ENCODE measurements at regions not wholly inside any gene's neighbourhood (a gene's known extent, or its start where the extent isn't known, plus 50 kb on each side); places are given as distances from the start of the nearest gene placed in this dataset.

GRCh38 chr20:24366336-24367004 is 103.0 kb upstream of the SYNDIG1 start:
- Histone ChIP-seq H3K14ac (ENCODE audit: low read length) (no peak overlapping the region), H2BK5ac (ENCODE audit: low read depth, low read length, poor library complexity) (no peak overlapping the region), H2BK120ac (ENCODE audit: insufficient read depth, low read length, poor library complexity) (no peak overlapping the region), H2AFZ (ENCODE audit: insufficient read depth, low read length, poor library complexity) (no peak overlapping the region), H3K27ac (ENCODE audit: low read depth, low read length) (no peak overlapping the region), H3K4me2 (ENCODE audit: low read length) (no peak overlapping the region), H2BK12ac (ENCODE audit: low read length) (no peak overlapping the region), H3K9me3 (ENCODE audit: insufficient read depth, low read depth, low read length) (peaks cover 7% of the 10 kb centered on the region), H4K12ac (ENCODE audit: low read depth, low read length) (no peak overlapping the region), H3K9ac (ENCODE audit: low read length) (no peak overlapping the region), H3K79me2 (ENCODE audit: control insufficient read depth, insufficient read depth, low read length, poor library complexity) (no peaks in the 10 kb centered on the region), H3K23ac (ENCODE audit: low read length) (no peak overlapping the region), H3K36me3 (ENCODE audit: control insufficient read depth in 1 of 2, insufficient read depth in 2 of 2, low read length in 2 of 2) (no peaks in the 10 kb centered on the region), H2AK5ac (ENCODE audit: low read length) (no peak overlapping the region), H3K4me3 (ENCODE audit: low read depth, low read length) (no peak overlapping the region), H3K4me1 (ENCODE audit: control insufficient read depth in 1 of 2, insufficient read depth in 2 of 2, low read length in 2 of 2) (no peaks in the 10 kb centered on the region), H4K8ac (ENCODE audit: low read depth, low read length) (no peak overlapping the region), H3K18ac (ENCODE audit: low read length) (no peak overlapping the region), H4K91ac (ENCODE audit: low read depth, low read length) (no peak overlapping the region), H3K79me1 (ENCODE audit: low read length) (no peaks in the 10 kb centered on the region), H3K4ac (ENCODE audit: low read depth, low read length) (no peak overlapping the region), H3K27me3 (ENCODE audit: insufficient read depth, low read length) (no peaks in the 10 kb centered on the region)
- no CpG with 5 or more reads among the region's 16 CpGs for WGBS (ENCODE audit: extremely low coverage, insufficient coverage, insufficient read length)
- peak in 1 of 2 donors; percentile 10 for DNase-seq

- no peak overlapping the region for H4K8ac ChIP-seq (ENCODE audit: low read depth, low read length)
- no peak overlapping the region for H3K18ac ChIP-seq (ENCODE audit: low read length)
- no peak overlapping the region for H3K9ac ChIP-seq (ENCODE audit: low read length)
- no peak overlapping the region for H3K4me3 ChIP-seq (ENCODE audit: low read depth, low read length)
- H2BK5ac ChIP-seq (ENCODE audit: low read depth, low read length, poor library complexity), result no peak overlapping the region
- H2BK12ac ChIP-seq (ENCODE audit: low read length), result no peak overlapping the region
- no peak overlapping the region for H2AFZ ChIP-seq (ENCODE audit: insufficient read depth, low read length, poor library complexity)
- H3K9me3 ChIP-seq (ENCODE audit: insufficient read depth, low read depth, low read length), result peaks cover 7% of the 10 kb centered on the region
- no peak overlapping the region for H4K12ac ChIP-seq (ENCODE audit: low read depth, low read length)
- H3K4me1 ChIP-seq (ENCODE audit: control insufficient read depth in 1 of 2, insufficient read depth in 2 of 2, low read length in 2 of 2), result no peaks in the 10 kb centered on the region
- no peaks in the 10 kb centered on the region for H3K36me3 ChIP-seq (ENCODE audit: control insufficient read depth in 1 of 2, insufficient read depth in 2 of 2, low read length in 2 of 2)
- no peak overlapping the region for H2AK5ac ChIP-seq (ENCODE audit: low read length)
- no peak overlapping the region for H3K4me2 ChIP-seq (ENCODE audit: low read length)
- H3K79me2 ChIP-seq (ENCODE audit: control insufficient read depth, insufficient read depth, low read length, poor library complexity), result no peaks in the 10 kb centered on the region
- no peaks in the 10 kb centered on the region for H3K79me1 ChIP-seq (ENCODE audit: low read length)
- no peak overlapping the region for H4K91ac ChIP-seq (ENCODE audit: low read depth, low read length)
- H2BK120ac ChIP-seq (ENCODE audit: insufficient read depth, low read length, poor library complexity), result no peak overlapping the region
- H3K14ac ChIP-seq (ENCODE audit: low read length), result no peak overlapping the region
- H3K27me3 ChIP-seq (ENCODE audit: insufficient read depth, low read length), result no peaks in the 10 kb centered on the region
- no CpG with 5 or more reads among the region's 3 CpGs for WGBS (ENCODE audit: extremely low coverage, insufficient coverage, insufficient read length)
- H3K4ac ChIP-seq (ENCODE audit: low read depth, low read length), result no peak overlapping the region
- no peak for DNase-seq
- H3K23ac ChIP-seq (ENCODE audit: low read length), result no peak overlapping the region
- no peak overlapping the region for H3K27ac ChIP-seq (ENCODE audit: low read depth, low read length)
Observed at GRCh38 chr20:24365670-24366069, 103.8 kb upstream of the SYNDIG1 start.

GRCh38 chr20:24364482-24364881 is 104.9 kb upstream of the SYNDIG1 start:
- Histone ChIP-seq H2BK12ac (ENCODE audit: low read length) (no peak overlapping the region), H3K27ac (ENCODE audit: low read depth, low read length) (no peak overlapping the region), H3K9me3 (ENCODE audit: insufficient read depth, low read depth, low read length) (peaks cover 3% of the 10 kb centered on the region), H3K79me1 (ENCODE audit: low read length) (no peaks in the 10 kb centered on the region), H4K91ac (ENCODE audit: low read depth, low read length) (no peak overlapping the region), H3K4me1 (ENCODE audit: control insufficient read depth in 1 of 2, insufficient read depth in 2 of 2, low read length in 2 of 2) (no peaks in the 10 kb centered on the region), H3K4me3 (ENCODE audit: low read depth, low read length) (no peak overlapping the region), H2BK120ac (ENCODE audit: insufficient read depth, low read length, poor library complexity) (no peak overlapping the region), H2BK5ac (ENCODE audit: low read depth, low read length, poor library complexity) (no peak overlapping the region), H3K23ac (ENCODE audit: low read length) (no peak overlapping the region), H3K27me3 (ENCODE audit: insufficient read depth, low read length) (no peaks in the 10 kb centered on the region), H4K8ac (ENCODE audit: low read depth, low read length) (no peak overlapping the region), H4K12ac (ENCODE audit: low read depth, low read length) (no peak overlapping the region), H3K9ac (ENCODE audit: low read length) (no peak overlapping the region), H2AK5ac (ENCODE audit: low read length) (no peak overlapping the region), H3K79me2 (ENCODE audit: control insufficient read depth, insufficient read depth, low read length, poor library complexity) (no peaks in the 10 kb centered on the region), H3K36me3 (ENCODE audit: control insufficient read depth in 1 of 2, insufficient read depth in 2 of 2, low read length in 2 of 2) (no peaks in the 10 kb centered on the region), H2AFZ (ENCODE audit: insufficient read depth, low read length, poor library complexity) (no peak overlapping the region), H3K18ac (ENCODE audit: low read length) (no peak overlapping the region), H3K4me2 (ENCODE audit: low read length) (no peak overlapping the region), H3K14ac (ENCODE audit: low read length) (no peak overlapping the region), H3K4ac (ENCODE audit: low read depth, low read length) (no peak overlapping the region)
- no peak for DNase-seq
- no CpG with 5 or more reads among the region's 4 CpGs for WGBS (ENCODE audit: extremely low coverage, insufficient coverage, insufficient read length)

- H2BK5ac ChIP-seq (ENCODE audit: low read depth, low read length, poor library complexity), result no peak overlapping the region
- WGBS (ENCODE audit: extremely low coverage, insufficient coverage, insufficient read length), result no CpG with 5 or more reads among the region's 8 CpGs
Observed at GRCh38 chr20:24363031-24363430, 106.4 kb upstream of the SYNDIG1 start.

More at GRCh38 chr20:24363031-24363430, 106.4 kb upstream of the SYNDIG1 start:
- Histone ChIP-seq H3K36me3 (ENCODE audit: control insufficient read depth in 1 of 2, insufficient read depth in 2 of 2, low read length in 2 of 2) (no peaks in the 10 kb centered on the region), H3K18ac (ENCODE audit: low read length) (no peak overlapping the region), H4K12ac (ENCODE audit: low read depth, low read length) (no peak overlapping the region), H3K23ac (ENCODE audit: low read length) (no peak overlapping the region), H3K9ac (ENCODE audit: low read length) (no peak overlapping the region), H2BK120ac (ENCODE audit: insufficient read depth, low read length, poor library complexity) (no peak overlapping the region), H3K9me3 (ENCODE audit: insufficient read depth, low read depth, low read length) (peaks cover 3% of the 10 kb centered on the region), H3K14ac (ENCODE audit: low read length) (no peak overlapping the region), H2BK12ac (ENCODE audit: low read length) (no peak overlapping the region), H3K4me1 (ENCODE audit: control insufficient read depth in 1 of 2, insufficient read depth in 2 of 2, low read length in 2 of 2) (no peaks in the 10 kb centered on the region), H2AFZ (ENCODE audit: insufficient read depth, low read length, poor library complexity) (no peak overlapping the region), H4K91ac (ENCODE audit: low read depth, low read length) (no peak overlapping the region), H3K79me1 (ENCODE audit: low read length) (no peaks in the 10 kb centered on the region), H2AK5ac (ENCODE audit: low read length) (no peak overlapping the region), H3K27ac (ENCODE audit: low read depth, low read length) (no peak overlapping the region), H4K8ac (ENCODE audit: low read depth, low read length) (no peak overlapping the region), H3K4me3 (ENCODE audit: low read depth, low read length) (no peak overlapping the region), H3K4ac (ENCODE audit: low read depth, low read length) (no peak overlapping the region), H3K79me2 (ENCODE audit: control insufficient read depth, insufficient read depth, low read length, poor library complexity) (no peaks in the 10 kb centered on the region), H3K27me3 (ENCODE audit: insufficient read depth, low read length) (no peaks in the 10 kb centered on the region), H3K4me2 (ENCODE audit: low read length) (no peak overlapping the region)
- DNase-seq, result no peak

All from trophoblast cell (in vitro differentiated cells and primary cell).